Spleen (tissue), 7 donors: ENCODE measurements at regions not wholly inside any gene's neighbourhood (a gene's known extent, or its start where the extent isn't known, plus 50 kb on each side); places are given as distances from the start of the nearest gene placed in this dataset.

Experiments
- POLR2A ChIP-seq, 3 donors: fragments of 450-650 bp; IDR thresholded peaks; one replicate each; pipeline ENCODE4 v1.5.1; 2017; ENCODE audit warnings: antibody characterized with exemption in 3 of 3, mild to moderate bottlenecking in 1 of 3
- POLR2AphosphoS5 ChIP-seq, 3 donors: sonication (generic); formaldehyde crosslinking; IDR thresholded peaks; one replicate each; pipeline ENCODE4 v1.5.1; 2017; ENCODE audit warnings: antibody characterized with exemption in 3 of 3
- TF ChIP-seq, protein P1 (sequence below), 11 experiments: fragments of 200-600 bp in 7 of 11; fragments of 450-650 bp in 4 of 11; sonication (generic) in 4 of 11; IDR thresholded peaks in 8 of 11; conservative IDR thresholded peaks in 3 of 11; 1 replicate in 7 of 11; 2 replicates in 4 of 11; pipeline versions ENCODE4 v1.4.0 to v1.8.0; 2016 to 2021; ENCODE audit warnings: antibody characterized with exemption in 11 of 11, inconsistent platforms in 4 of 11, mild to moderate bottlenecking in 1 of 11
- donor health status: DM: no; HTN: no; CAD: no; lungs with moderate emphysema.
- donor health status: DM: no; HTN: no; CAD: no.
- donor health status: DM: no; HTN: no; CAD: no.

DNA sequence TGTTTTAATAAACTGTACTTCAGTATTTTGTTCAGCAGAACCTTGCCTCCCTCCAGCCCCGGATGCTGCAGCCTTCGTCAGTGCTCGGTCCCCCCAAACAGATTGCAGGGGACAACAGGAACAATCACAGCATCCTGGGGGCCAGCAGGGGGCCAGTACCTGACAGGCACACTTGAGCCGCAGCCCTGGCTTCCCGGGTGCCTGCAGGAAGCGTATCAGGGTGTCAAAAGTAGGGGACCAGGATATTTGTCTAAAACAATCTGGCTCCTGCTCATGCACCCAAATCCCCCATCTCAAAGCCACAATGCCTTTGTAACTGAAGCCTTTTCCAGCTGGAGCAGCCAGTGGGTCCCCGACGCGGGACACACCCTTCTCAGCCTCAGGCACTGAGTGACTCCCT, 167.5 kb upstream of the TSHZ3 start:
- TF ChIP-seq POLR2A (IDR thresholded peaks at IDR 0.05) = no peak
- TF ChIP-seq, protein P1, sequence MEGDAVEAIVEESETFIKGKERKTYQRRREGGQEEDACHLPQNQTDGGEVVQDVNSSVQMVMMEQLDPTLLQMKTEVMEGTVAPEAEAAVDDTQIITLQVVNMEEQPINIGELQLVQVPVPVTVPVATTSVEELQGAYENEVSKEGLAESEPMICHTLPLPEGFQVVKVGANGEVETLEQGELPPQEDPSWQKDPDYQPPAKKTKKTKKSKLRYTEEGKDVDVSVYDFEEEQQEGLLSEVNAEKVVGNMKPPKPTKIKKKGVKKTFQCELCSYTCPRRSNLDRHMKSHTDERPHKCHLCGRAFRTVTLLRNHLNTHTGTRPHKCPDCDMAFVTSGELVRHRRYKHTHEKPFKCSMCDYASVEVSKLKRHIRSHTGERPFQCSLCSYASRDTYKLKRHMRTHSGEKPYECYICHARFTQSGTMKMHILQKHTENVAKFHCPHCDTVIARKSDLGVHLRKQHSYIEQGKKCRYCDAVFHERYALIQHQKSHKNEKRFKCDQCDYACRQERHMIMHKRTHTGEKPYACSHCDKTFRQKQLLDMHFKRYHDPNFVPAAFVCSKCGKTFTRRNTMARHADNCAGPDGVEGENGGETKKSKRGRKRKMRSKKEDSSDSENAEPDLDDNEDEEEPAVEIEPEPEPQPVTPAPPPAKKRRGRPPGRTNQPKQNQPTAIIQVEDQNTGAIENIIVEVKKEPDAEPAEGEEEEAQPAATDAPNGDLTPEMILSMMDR (IDR thresholded peaks at IDR 0.05 in 8 of 11, conservative IDR thresholded peaks at IDR 0.05 in 3 of 11) = no peak
- no peak for TF ChIP-seq POLR2AphosphoS5 (IDR thresholded peaks at IDR 0.05)
